ENCODE measurements at regions not wholly inside any gene's neighbourhood (a gene's known extent, or its start where the extent isn't known, plus 50 kb on each side); places are given as distances from the start of the nearest gene placed in this dataset.

GRCh38 chr2:139177041-139177440, 396.9 kb upstream of the NXPH2 start:
- TF ChIP-seq POLR2A (IDR thresholded peaks at IDR 0.05) (no peak), CTCF (IDR thresholded peaks at IDR 0.05) (no peak)

Data from upper lobe of left lung (tissue), 4 donors.